GM18526 (cell line): ENCODE measurements at regions not wholly inside any gene's neighbourhood (a gene's known extent, or its start where the extent isn't known, plus 50 kb on each side); places are given as distances from the start of the nearest gene placed in this dataset.

ENCODE experiments used
- POLR2A ChIP-seq: IDR thresholded peaks from 3 replicates; pipeline ENCODE4 v1.6.1; 2011; ENCODE audit not compliant: insufficient read length; ENCODE audit errors: extremely low read depth

- TF ChIP-seq POLR2A = no peak
Measured at GRCh38 chr7:112986256-112987031, 100.2 kb downstream of the GPR85 start.

GRCh38 chr7:112985377-112985987, 101.1 kb downstream of the GPR85 start:
- no peak for TF ChIP-seq POLR2A

- no peak for TF ChIP-seq POLR2A
Measured at GRCh38 chr7:112982441-112983063, 104.1 kb downstream of the GPR85 start.

- TF ChIP-seq POLR2A = no peak
Measured at GRCh38 chr7:112981966-112982365, 104.7 kb downstream of the GPR85 start.

- no peak for TF ChIP-seq POLR2A
Measured at GRCh38 chr7:112970771-112971170, 115.9 kb downstream of the GPR85 start.

DNA sequence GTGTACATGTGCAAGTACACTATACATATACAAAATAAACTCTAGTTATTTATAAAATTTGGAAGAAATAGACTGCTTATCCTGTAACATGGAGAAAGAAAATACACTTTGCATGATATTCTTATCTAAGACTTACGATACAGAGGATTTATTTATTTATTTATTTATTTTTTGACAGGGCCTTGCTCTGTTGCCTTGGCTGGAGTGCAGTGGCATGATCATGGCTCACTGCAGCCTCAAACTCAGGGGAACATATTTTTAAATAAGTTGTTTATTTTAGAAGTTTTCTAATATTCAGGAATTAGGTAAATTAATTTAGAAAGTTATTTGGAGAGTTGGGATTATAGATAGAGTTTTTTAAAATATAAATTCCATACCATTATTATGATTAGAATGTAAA, 116.7 kb downstream of the GPR85 start:
- no peak for TF ChIP-seq POLR2A

DNA sequence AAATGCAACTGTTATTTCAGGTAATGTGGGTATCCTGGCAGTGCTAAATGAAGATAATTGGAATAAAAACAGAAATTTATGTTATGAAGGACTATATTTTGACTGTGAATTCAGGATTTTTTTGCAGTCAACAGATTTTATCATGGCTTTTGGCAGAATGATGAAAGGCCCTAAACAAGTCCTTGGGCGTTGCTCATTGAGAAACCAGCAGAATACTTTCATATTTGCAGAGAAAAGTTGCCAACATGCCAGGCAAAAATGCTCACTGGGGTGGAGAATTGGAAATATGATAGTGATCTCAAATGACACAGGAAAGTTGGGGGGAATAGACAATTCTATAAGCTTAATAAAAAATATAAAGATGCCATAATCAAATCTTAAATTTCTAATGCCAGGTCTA, 121.1 kb downstream of the GPR85 start:
- no peak for TF ChIP-seq POLR2A

GRCh38 chr7:112963634-112964033, 123.0 kb downstream of the GPR85 start:
- no peak for TF ChIP-seq POLR2A

- no peak for TF ChIP-seq POLR2A
Measured at GRCh38 chr7:112962815-112963214, 123.8 kb downstream of the GPR85 start.

GRCh38 chr7:112959276-112959675, 127.4 kb downstream of the GPR85 start:
- TF ChIP-seq POLR2A = no peak

DNA sequence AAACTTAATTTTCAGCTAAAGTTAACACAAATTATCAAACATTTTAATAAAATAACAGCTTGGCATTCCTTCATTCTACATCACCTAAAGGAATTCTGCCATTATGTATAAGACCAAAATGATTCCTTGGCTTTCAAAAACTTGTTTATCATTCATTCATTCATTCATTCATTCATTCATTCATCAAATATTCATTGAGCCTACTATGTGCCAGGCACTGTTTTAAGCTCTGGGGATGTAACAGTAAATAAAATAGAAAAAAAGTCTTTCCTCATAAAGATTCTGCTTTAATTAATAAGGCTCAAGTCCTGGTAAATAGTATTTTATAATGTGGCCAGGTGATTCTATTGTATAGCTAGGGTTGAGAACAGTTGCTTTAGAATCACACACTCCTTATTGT, 127.9 kb downstream of the GPR85 start:
- no peak for TF ChIP-seq POLR2A

DNA sequence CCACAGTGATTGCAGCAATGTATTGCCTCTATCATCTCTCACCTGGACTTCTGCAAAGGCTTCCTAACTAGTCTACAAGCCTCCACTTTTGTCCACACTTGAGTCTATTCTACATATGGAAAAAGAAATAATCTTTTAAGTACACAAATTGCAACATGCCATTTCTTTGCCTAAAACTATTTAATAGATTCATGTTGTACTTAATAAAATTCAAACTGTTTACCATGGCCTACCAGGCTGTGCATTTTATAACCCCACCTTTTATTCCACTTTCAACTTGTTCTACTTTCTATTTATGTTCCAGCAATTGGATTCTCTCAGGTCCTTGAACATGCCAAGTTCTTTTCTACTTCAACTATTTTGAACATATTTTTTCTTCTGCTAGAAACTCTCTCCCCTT, 128.7 kb downstream of the GPR85 start:
- no peak for TF ChIP-seq POLR2A

DNA sequence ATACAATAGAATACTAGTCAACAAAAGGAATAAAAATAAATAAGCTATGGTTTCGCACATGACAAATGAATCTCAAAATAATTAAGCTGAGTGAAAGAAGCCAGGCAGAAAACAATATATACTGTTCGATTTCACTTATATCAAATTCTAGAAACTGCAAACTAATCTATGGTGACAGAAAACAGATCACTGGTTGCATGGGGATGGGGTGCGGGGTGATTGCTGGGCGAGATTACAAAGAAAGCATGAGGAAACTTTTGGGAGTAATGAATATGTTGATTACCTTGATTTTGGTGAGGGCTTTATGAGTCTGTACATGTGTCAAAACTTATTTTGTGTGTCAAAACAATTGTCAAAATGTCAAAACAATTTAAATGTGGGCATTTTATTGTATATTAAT, 135.6 kb downstream of the GPR85 start:
- no peak for TF ChIP-seq POLR2A

DNA sequence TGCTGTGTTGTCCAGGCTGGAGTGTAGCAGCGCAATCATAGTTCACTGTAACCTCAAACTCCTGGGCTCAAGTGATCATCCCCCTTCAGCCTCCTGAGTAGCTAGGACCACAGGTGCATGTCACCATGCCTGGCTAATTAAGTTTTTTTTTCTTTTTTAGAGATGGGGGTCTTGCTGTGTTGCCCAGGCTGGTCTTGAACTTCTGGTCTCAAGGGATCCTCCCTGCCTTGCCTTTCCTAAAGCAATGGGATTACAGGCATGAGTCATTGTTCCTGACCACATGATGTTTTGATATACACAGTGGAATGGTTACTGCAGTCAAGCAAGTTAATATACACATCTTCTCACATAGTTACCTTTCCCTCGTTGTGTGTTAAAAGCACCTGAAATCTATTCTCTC, 140.3 kb downstream of the GPR85 start:
- no peak for TF ChIP-seq POLR2A

GRCh38 chr7:112945046-112945445, 141.6 kb downstream of the GPR85 start:
- TF ChIP-seq POLR2A = no peak

DNA sequence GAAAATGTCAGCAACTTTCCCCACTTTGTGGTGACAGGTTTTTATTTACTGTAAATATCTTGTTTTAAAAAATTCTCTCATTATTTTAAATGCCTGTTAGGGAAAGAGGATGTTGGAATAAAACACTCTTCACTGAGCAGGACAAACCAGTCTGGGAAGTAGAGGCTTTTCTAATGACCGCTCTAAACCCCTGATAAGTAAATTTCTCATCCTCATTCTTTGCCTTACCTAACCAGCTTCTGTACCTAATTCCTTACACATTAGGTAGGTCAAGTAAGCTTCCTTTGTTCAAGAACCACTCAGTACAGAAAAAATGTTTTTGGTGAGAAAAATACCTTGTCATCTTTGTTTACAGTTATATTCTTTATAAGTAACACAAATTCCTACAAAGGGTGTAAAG, 143.6 kb downstream of the GPR85 start:
- no peak for TF ChIP-seq POLR2A
